Dedifferentiated amniotic fluid mesenchymal stem cell (primary cell): ENCODE measurements at regions not wholly inside any gene's neighbourhood (a gene's known extent, or its start where the extent isn't known, plus 50 kb on each side); places are given as distances from the start of the nearest gene placed in this dataset.

Experiments used
- DNase-seq: peaks from one replicate; pipeline ENCODE4 v3.0.0-alpha.2; 2016; ENCODE audit errors: extremely low spot score

GRCh38 chr11:88231894-88232482 lies 56.7 kb upstream of the RAB38 start:
- peak; percentile 27 for DNase-seq

GRCh38 chr11:88229303-88229702 lies 54.1 kb upstream of the RAB38 start:
- DNase-seq, result no peak
